WTC11 (cell line): ENCODE measurements at regions not wholly inside any gene's neighbourhood (a gene's known extent, or its start where the extent isn't known, plus 50 kb on each side); places are given as distances from the start of the nearest gene placed in this dataset.

Experiments
- CREM ChIP-seq: sonication (generic); formaldehyde crosslinking; IDR thresholded peaks from 2 replicates; pipeline ENCODE4 v1.8.1; 2022; ENCODE audit warnings: mild to moderate bottlenecking, missing genetic modification reagents, moderate library complexity
- NFYB ChIP-seq: sonication (generic); formaldehyde crosslinking; conservative IDR thresholded peaks from 2 replicates; pipeline ENCODE4 v1.8.0; 2022; ENCODE audit warnings: low read depth, missing genetic modification reagents
- NR3C1 ChIP-seq: sonication (generic); formaldehyde crosslinking; conservative IDR thresholded peaks from 2 replicates; pipeline ENCODE4 v1.8.1; 2023; ENCODE audit warnings: low read depth, mild to moderate bottlenecking, missing genetic modification reagents
- PRRX2 ChIP-seq: fragments of 250-450 bp; sonication (Bioruptor Pico); IDR thresholded peaks from 2 replicates; pipeline ENCODE4 v1.8.0; 2021; ENCODE audit warnings: mild to moderate bottlenecking
- TP53 ChIP-seq: sonication (generic); formaldehyde crosslinking; IDR thresholded peaks from 2 replicates; pipeline ENCODE4 v1.8.1; 2023; ENCODE audit warnings: mild to moderate bottlenecking, missing genetic modification reagents
- ZNF512 ChIP-seq: sonication (generic); formaldehyde crosslinking; IDR thresholded peaks from 2 replicates; pipeline ENCODE4 v1.8.1; 2022; ENCODE audit warnings: missing genetic modification reagents, borderline replicate concordance
- TF ChIP-seq, protein P1 (sequence below): fragments of 200-600 bp; IDR thresholded peaks from 2 replicates; pipeline ENCODE4 v1.8.0; 2022; ENCODE audit warnings: antibody characterized with exemption
- TF ChIP-seq, protein P2 (sequence below): sonication (generic); formaldehyde crosslinking; IDR thresholded peaks from 2 replicates; pipeline ENCODE4 v1.8.1; 2023; ENCODE audit warnings: mild to moderate bottlenecking, missing genetic modification reagents, moderate library complexity

GRCh38 chr9:571066-571465, 270.4 kb upstream of the DMRT1 start:
- TF ChIP-seq, protein P1, sequence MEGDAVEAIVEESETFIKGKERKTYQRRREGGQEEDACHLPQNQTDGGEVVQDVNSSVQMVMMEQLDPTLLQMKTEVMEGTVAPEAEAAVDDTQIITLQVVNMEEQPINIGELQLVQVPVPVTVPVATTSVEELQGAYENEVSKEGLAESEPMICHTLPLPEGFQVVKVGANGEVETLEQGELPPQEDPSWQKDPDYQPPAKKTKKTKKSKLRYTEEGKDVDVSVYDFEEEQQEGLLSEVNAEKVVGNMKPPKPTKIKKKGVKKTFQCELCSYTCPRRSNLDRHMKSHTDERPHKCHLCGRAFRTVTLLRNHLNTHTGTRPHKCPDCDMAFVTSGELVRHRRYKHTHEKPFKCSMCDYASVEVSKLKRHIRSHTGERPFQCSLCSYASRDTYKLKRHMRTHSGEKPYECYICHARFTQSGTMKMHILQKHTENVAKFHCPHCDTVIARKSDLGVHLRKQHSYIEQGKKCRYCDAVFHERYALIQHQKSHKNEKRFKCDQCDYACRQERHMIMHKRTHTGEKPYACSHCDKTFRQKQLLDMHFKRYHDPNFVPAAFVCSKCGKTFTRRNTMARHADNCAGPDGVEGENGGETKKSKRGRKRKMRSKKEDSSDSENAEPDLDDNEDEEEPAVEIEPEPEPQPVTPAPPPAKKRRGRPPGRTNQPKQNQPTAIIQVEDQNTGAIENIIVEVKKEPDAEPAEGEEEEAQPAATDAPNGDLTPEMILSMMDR, result no peak
- TF ChIP-seq TP53 (CRISPR knock-in tag) (no peak), CREM (no peak), NFYB (CRISPR knock-in tag) (no peak), ZNF512 (no peak), NR3C1 (CRISPR knock-in tag) (no peak), PRRX2 (CRISPR knock-in tag) (no peak)
- TF ChIP-seq, protein P2, sequence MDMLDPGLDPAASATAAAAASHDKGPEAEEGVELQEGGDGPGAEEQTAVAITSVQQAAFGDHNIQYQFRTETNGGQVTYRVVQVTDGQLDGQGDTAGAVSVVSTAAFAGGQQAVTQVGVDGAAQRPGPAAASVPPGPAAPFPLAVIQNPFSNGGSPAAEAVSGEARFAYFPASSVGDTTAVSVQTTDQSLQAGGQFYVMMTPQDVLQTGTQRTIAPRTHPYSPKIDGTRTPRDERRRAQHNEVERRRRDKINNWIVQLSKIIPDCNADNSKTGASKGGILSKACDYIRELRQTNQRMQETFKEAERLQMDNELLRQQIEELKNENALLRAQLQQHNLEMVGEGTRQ (CRISPR knock-in tag), result no peak
